CD4-positive, alpha-beta T cell treated with Interferon alpha-2 for 1 hour (primary cell): ENCODE measurements at regions not wholly inside any gene's neighbourhood (a gene's known extent, or its start where the extent isn't known, plus 50 kb on each side); places are given as distances from the start of the nearest gene placed in this dataset.

Experiments used
- DNase-seq, 2 donors: peaks; one replicate each; pipeline ENCODE4 v3.0.0-alpha.2; 2020 to 2022

GRCh38 chr20:16111852-16112412, 461.3 kb downstream of the KIF16B start:
- DNase-seq, result no peak

- no peak for DNase-seq
Observed at GRCh38 chr20:16111172-16111832, 461.9 kb downstream of the KIF16B start.

GRCh38 chr20:16107172-16107870, 465.9 kb downstream of the KIF16B start:
- no peak for DNase-seq

- no peak for DNase-seq
Observed at GRCh38 chr20:16106191-16106849, 466.9 kb downstream of the KIF16B start.

GRCh38 chr20:16104783-16105182, 468.5 kb downstream of the KIF16B start:
- no peak for DNase-seq
